Fibroblast of skin of right biceps (primary cell): ENCODE measurements at regions not wholly inside any gene's neighbourhood (a gene's known extent, or its start where the extent isn't known, plus 50 kb on each side); places are given as distances from the start of the nearest gene placed in this dataset.

Experiments used
- DNase-seq: peaks from one replicate; pipeline ENCODE4 v3.0.0-alpha.2; 2013

GRCh38 chr12:127358888-127359287 lies 908.1 kb upstream of the TMEM132C start:
- DNase-seq = no peak

- DNase-seq = no peak
Observed at GRCh38 chr12:127360580-127360979, 906.4 kb upstream of the TMEM132C start.

DNA sequence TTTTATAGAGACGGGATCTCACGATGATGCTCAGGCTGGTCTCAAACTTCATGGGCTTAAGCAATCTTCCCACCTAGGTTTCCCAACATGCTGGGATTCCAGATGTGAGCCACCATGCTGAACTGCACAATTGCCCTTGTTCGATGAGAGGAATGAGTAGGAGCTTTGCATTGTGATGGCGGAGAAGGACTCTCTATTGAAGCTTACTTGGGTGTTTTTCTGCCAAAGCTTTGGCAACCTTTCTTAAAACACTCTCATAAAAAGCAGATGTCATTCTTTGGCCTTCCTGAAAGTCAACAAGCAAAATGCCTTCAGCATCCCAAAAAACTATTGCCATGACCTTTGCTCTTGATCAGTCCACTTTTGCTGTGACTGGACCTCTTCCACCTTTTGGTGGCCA lies 904.8 kb upstream of the TMEM132C start:
- no peak for DNase-seq

DNA sequence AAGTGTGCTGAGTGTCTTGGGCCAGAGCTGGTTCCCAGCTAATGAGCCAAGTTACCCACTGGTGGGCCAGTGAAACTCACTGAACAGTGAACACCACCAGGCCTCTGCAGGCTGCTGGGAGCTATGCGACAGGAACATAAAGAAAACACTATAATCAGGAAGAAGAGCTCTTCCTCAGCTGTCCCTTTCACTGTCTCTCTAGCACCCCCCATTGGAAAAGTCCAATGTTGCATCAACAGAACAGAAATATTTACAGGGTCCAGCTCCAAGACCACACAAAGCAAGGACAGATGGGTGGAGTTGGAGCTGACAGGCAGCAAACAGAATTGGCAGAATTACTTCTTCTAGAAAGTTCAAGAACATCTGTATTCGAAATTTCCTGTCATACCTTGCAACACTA lies 903.6 kb upstream of the TMEM132C start:
- peak; percentile 12 for DNase-seq

GRCh38 chr12:127373559-127373958 lies 893.4 kb upstream of the TMEM132C start:
- no peak for DNase-seq

DNA sequence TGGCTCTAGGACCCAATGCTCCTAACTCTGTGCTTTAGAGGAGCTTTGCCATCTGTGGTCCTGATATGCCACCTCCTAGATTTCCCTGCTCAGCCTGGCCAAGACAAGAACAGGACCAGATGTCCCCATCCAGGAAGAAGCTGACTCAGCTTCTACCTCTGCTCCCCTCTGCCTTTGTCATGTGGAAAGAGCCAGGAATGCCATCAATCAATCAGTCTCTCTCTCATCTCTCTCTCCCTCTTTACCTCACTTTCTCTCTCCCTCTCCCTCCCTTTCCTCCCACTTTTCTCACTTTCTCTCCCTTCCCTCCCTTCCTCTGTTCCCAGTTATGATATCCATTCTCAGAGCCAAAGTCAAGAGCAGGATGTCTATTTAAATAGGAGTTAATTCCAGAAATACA lies 892.5 kb upstream of the TMEM132C start:
- no peak for DNase-seq

DNA sequence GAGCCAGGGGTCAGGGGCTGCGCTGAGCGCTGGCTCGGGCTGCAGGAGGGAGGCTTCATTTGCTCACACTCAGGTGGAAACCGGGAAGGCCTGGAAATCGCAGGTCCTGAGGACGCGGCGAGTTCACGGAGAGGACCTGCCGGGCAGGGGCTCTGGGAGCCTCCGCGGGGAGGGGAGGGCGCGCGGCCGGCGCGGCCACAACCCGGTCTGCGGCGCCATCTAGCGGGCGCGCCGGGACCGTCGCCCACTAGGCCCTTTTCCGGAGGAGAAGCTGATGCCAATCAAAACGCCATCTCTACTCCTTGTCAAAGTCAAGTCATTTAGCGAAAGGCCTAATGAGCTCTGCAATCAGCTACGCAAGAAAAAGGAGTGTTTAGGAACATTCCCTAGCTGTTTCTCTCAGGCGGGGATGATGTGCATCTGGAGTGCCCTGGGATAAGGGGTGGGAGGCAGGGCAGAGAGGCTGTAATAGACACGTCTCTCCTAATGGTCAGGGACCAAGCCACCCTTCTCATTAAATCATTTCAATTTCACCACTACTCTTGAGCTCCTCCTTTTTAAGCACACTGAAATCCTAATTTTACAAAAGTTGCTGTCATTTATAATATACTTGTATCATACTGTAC lies 885.8 kb upstream of the TMEM132C start:
- DNase-seq = peak; percentile 34

GRCh38 chr12:127381681-127382080 lies 885.3 kb upstream of the TMEM132C start:
- no peak for DNase-seq

- DNase-seq = peak; percentile 64
Observed at GRCh38 chr12:127383281-127383680, 883.7 kb upstream of the TMEM132C start.

- DNase-seq = no peak
Observed at GRCh38 chr12:127386723-127387122, 880.2 kb upstream of the TMEM132C start.

GRCh38 chr12:127388985-127389384 lies 878.0 kb upstream of the TMEM132C start:
- peak; percentile 28 for DNase-seq

DNA sequence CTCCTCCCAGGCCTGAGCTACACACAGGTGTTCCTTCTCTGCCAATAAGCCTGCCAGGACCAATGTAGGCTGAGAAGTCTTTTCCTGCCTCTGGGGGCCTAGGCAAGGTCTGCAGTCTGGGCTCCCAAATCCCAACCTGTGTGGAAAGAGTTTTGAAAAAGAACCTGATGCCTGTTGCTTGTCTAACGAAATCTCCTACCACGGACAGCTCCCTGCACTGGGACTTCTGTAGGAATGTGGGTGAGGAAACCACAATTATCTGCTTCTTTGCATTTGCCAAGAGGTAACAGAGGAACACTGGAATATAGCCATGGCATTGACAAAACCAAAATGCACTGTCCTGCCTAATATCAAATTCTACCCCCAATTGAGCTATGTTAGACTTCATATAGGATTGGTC lies 877.0 kb upstream of the TMEM132C start:
- peak; percentile 84 for DNase-seq

- DNase-seq = no peak
Observed at GRCh38 chr12:127393465-127393864, 873.5 kb upstream of the TMEM132C start.

GRCh38 chr12:127393896-127394295 lies 873.1 kb upstream of the TMEM132C start:
- DNase-seq = peak; percentile 82

DNA sequence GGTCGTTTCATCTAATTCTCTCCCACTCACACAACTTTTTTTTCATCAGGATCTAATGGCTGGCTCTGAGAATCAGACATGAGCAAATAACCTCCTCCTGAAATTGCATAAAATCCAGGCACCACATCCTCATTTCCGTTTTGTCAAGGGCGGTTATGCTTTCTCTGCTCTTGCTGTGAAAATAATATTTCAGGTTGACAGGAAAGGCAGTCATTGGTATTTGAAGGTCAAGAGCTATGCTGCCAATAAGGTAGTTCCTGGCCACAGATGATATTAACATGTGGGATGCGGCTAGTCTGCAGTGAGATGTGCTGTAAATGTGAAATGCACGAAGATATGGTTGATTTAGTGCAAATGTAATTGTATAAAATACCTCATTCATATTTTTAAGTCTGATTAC lies 870.2 kb upstream of the TMEM132C start:
- peak; percentile 4 for DNase-seq

DNA sequence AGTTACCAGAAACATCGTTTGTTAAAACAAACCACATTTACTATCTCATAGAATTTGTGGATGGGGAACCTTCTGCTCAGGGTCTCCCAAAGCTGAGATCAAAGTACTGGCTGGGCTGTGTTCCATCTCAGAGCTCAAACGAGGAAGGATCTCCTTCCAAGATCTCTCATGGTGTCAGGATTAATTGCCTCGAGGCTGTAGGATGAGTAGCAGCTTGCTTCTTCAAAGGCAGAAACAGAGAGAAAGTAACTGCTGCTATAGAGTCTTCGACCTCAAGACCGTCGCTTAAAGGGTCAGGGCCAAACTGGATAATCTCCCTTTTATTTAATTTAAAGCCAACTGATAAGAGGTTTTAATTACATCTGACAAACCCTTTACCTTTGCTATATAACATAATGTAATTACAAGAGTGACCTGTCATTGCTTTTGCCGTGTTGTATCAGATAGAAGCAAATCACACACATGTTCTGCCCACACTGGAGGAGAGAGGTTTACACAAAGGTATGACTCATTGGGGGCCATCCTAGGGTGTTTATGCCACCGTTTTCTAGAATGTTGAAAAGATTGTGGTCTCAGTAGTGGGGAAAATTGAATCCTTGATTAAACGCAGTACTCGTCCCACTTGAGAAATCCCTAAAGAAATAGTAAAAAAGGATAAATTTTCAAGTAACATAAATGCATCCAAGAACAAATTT lies 868.8 kb upstream of the TMEM132C start:
- peak; percentile 13 for DNase-seq

- peak; percentile 11 for DNase-seq
Observed at GRCh38 chr12:127399451-127399850, 867.5 kb upstream of the TMEM132C start.

DNA sequence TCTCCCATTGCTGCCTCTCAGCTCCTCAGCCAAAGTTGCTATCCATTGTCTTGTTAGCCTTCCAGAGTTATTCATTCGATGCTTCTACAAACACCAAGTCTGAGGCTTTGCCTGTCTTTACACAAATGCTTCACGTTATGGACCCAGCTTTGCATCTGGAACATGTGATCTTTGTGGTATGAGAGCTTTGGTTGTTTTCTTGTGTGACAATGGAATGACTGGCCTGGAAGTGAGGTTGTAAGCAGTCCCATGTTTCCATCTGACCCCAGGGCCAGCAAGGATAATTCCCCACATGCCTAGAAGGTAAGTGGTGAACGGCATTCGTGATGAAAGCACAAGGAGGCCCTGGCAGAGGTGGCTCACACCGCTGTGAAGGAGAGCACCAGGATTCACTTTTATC lies 866.7 kb upstream of the TMEM132C start:
- DNase-seq = peak; percentile 41

GRCh38 chr12:127401005-127401404 lies 866.0 kb upstream of the TMEM132C start:
- DNase-seq = peak; percentile 84

DNA sequence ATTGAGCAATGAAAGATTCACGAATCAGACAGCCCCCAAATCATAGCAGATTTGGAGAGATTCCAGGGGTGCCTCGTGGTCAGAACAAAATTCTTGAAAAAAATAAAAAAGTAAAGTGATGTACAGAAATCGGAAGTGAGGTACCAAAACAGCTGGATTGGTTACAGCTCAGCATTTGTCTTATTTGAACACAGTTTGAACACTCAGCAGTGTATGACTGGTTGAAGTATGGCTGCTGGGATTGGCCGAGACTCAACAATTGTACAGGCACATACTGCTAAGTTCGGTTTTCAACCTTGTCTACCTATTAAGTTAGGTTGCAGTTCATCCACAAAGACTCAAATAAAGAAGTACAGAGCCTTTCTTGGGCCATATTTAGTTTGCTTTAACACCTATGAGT lies 865.4 kb upstream of the TMEM132C start:
- DNase-seq = no peak

DNA sequence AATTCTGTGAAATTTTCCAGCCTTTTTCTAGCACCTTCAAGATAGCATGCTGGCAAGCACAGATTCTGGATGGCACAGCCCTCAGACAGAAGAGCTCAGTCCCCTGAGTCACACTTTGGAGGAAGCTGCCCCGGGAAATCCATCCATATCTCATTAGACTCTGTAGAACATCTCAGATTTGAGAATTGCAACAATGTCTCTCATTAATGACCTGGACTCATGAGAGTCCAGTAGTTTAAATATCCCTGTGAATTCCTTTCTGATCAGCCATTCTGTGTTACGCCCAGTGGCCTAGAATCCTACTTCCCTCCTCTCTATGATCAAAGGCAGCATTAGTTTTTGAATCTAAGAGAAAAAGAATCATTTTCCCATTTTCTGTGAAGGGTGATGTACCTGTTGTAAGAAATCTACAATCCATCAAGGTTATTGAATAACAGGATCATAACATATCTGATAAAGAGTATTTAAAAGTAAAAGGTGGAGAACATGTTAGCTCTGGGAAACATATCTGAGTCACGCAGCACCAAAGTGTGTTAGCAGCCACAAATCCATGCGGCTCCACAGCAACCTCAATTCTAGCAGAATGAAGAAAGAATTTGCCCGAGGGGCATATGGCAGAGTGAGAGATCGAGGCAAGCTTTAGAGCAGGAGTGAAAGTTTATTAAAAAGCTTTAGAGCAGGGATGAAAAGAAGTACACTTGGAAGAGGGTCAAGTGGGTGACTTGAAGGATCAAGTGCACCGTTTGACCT lies 855.6 kb upstream of the TMEM132C start:
- DNase-seq = no peak

DNA sequence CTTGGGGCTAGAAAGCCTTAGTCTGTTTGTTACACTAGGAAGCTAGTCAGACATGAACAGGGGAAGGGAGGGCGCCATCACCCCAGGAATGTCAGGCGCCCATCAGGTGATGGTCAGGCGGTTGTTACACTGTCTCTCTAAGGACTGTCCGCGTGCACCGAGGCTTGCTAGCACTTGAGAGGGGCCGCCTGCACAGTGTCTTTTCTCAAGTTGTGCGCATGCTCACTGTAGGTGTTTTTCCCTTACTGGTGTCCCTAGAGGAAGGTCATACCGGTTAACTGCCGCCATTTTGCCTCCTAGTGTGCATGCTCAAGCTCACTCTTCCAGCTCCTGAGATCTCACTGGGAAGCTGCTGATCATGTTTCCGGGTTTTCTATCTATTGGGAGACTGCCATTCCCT lies 855.0 kb upstream of the TMEM132C start:
- no peak for DNase-seq

GRCh38 chr12:127412866-127413265 lies 854.1 kb upstream of the TMEM132C start:
- no peak for DNase-seq

- DNase-seq = no peak
Observed at GRCh38 chr12:127414186-127414585, 852.8 kb upstream of the TMEM132C start.
